Cerebellar cortex (tissue), 1 donor: ENCODE measurements at regions not wholly inside any gene's neighbourhood (a gene's known extent, or its start where the extent isn't known, plus 50 kb on each side); places are given as distances from the start of the nearest gene placed in this dataset.
"Not testable (repeated sequence)": the region's sequence is repeated elsewhere in the genome, so short reads cannot be mapped to it uniquely, and the experiment has no call there.

Source experiments
- DNase-seq: peaks from one replicate; pipeline ENCODE4 v3.0.0-alpha.2; 2015; ENCODE audit warnings: low spot score

GRCh38 chr11:11717064-11717725 lies 95.4 kb upstream of the GALNT18 start:
- no peak for DNase-seq

- not testable (repeated sequence) for DNase-seq
These were observed 93.3 kb upstream of the GALNT18 start for GRCh38 chr11:11715075-11715474.

GRCh38 chr11:11710556-11710955 lies 88.8 kb upstream of the GALNT18 start:
- peak; percentile 32 for DNase-seq

- no peak for DNase-seq
These were observed 87.8 kb upstream of the GALNT18 start for GRCh38 chr11:11709447-11710239.

GRCh38 chr11:11708256-11708655 lies 86.5 kb upstream of the GALNT18 start:
- DNase-seq: no peak

- no peak for DNase-seq
These were observed 84.2 kb upstream of the GALNT18 start for GRCh38 chr11:11706028-11706427.

GRCh38 chr11:11703885-11704284 lies 82.1 kb upstream of the GALNT18 start:
- no peak for DNase-seq

DNA sequence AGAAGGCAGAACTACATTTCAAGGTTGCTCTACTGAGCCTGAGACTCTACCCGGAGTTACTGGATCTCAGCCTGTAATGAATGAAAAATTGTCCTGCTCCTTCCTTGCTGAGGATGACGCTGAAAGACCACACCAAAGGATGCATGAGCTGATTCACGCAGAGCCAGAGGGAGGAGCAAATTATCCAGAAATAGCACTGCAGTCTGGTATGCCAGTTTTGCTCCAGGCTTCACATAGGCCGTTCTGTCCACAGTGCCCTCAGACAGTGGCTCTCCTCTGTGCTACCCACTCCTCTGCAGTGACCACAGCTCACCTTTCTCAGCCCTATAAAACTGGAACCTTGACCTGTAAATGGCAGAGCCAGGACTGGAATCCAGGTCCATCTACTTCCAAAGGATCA lies 79.3 kb upstream of the GALNT18 start:
- DNase-seq: peak; percentile 69

DNA sequence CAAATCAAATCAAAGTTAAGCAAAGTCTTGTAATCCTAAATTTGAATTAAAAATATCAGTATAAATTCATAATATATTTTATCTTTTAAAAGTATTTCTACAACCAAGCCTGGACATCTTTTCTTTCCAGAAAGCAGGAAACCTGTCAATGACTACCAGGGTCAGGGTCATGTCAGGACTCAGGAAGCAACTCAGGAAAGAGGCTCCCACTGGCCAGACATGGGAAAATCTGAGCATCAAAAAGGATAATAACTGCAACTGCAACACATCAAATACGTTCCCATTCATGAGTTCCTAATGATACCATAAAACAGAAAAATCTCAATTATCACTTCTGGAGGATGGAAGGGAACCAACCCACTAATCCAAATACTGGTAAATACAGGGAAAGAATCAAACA lies 76.0 kb upstream of the GALNT18 start:
- DNase-seq: no peak

DNA sequence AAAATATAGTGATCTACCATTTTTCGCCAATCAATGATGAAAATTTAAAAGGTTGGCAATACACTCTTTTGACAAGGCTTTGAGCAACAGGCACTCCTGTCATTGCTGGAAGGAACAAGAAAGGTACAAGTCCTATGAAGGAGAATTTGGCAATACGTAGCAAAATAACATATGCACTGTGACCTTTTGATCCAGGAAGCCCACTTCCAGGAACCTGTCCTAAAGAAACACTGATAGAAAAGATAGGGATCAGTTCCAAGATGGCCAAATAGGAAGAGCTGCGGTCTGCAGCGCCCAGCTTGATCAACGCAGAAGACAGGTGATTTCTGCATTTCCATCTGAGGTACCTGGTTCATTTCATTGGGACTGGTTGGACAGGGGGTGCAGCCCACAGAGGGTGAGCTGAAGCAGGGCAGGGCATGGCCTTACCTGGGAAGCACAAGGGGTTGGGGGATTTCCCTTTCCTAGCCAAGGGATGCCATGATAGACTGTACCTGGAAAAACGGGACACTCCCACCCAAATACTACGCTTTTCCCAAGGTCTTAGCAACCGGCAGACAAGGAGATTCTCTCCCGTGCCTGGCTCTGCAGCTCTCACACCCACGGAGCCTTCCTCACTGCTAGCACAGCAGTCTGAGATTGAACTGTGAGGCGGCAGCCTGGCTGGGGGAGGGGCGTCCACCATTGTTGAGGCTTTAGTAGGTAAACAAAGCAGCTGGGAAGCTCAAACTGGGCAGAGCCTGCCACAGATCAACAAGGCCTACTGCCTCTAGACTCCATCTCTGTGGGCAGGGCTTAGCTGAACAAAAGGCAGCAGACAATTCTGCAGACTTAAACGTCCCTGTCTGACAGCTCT lies 69.7 kb upstream of the GALNT18 start:
- no peak for DNase-seq

DNA sequence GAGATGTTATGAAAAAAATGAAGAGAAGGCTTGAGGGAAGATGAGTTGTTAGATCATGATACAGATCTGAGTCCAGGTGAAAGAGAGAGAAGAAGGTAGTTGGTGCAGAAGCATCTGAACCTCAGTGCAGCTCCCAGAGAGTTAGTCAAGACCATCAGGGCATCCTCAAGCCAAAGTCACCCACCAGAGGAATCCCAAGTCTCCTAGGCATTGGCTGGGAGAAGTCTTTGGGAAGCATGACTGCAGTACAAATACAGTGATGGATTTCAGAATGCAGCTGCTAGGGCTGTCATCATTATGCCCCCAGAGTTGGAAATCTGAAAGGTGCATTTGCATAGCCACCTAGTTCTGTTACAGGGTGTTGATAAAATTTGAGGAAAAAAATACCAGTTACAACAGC lies 59.7 kb upstream of the GALNT18 start:
- no peak for DNase-seq

GRCh38 chr11:11677672-11678356 lies 56.0 kb upstream of the GALNT18 start:
- DNase-seq: no peak

GRCh38 chr11:11675671-11676181 lies 53.9 kb upstream of the GALNT18 start:
- DNase-seq: no peak

DNA sequence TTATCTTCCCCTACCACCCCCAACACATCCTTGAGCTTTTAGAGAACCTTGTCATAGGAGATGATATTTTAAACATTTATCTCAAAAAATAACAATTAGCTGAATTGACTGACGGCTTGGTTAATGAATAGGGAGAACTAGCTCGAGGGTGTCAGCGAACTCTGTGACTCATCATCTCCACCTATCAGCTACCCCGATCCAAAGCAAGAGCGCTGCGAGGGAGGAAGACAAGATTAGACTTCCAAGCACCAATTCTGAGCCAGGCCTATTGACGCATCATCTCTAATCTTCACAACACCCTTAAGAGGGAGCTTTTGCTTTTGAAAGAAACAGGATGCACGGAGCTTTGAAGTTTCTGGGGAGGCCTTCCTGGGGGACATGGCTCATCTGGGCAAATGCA lies 51.0 kb upstream of the GALNT18 start:
- DNase-seq: no peak

DNA sequence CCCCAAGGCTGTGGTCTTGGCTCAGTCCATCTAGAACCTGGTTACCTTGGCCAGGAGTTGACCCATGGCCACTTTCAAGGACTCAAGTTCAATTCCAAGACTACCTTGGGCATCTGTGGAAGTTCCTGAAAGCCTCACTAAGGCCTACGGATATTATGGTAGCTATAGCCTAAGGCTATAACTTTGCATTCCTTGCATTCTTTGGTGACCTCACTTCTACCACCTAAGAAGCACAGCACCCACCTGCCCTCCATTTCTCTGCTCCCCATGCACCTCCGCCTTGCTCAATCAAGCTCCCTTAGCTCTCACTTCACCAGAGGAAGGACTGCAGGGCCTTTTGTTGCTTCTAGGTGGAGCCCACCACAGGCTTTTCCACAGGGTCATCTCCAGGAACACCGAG lies 50.3 kb upstream of the GALNT18 start:
- DNase-seq: no peak
